RKO (cell line): ENCODE measurements at regions not wholly inside any gene's neighbourhood (a gene's known extent, or its start where the extent isn't known, plus 50 kb on each side); places are given as distances from the start of the nearest gene placed in this dataset.

Experiments
- DNase-seq: peaks from one replicate; pipeline ENCODE4 v3.0.0-alpha.2; 2016; ENCODE audit warnings: low spot score

DNA sequence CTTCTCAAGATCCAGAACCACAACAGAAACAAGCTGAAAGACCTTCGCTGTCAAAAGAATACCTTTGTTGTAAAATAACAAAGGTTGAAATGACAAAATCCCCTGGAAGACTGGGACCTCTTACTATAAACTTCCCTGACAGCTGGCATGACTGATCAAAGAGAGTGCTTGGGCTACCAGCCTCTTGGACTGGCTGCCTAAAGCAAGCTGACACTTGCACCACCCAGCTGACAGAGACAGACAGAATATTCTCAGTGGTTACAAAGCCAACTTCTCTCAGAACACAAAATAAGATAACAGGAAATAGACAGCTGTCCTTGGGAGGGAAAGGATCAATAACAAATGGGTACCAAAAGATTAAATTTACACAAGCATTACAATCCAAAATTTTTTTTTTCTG is 241.7 kb upstream of the SPOCK3 start:
- DNase-seq, result no peak

DNA sequence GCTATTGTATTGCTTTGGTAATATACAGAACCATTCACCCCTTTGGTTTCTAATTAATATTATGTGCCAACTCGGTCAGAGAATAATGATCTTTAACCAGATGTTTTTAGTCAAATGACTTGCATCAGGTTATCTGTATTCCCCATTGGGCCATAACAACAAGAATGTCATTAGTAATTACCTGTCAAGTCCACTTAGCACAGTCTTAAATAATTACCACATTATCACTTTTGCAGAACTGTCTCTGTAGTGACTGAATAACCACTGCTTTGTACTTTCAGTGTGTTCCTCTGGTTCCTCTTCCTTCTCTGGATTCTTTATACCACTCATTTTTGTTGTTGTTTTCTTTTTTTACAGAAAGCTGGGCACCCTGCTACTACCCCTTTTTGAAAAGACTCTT is 257.7 kb upstream of the SPOCK3 start:
- no peak for DNase-seq

DNA sequence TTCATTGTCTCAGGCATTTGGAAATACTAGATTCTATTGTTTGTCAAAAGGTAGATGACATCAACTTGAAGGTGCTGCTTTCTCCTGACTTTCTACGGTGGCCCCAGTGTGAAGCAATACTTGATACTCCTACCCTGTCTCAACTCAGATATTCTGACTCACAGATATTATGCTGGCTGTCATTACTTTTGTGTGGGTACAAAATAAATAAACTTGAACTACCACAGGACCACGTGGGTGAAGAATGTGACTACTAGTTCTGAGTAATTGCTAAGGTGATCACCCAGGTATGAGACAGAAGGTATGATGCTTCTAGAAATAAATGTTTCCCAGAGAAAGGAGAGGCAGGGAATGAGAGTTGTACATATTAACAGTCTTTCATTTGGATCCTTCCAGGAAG is 275.3 kb upstream of the SPOCK3 start:
- no peak for DNase-seq

DNA sequence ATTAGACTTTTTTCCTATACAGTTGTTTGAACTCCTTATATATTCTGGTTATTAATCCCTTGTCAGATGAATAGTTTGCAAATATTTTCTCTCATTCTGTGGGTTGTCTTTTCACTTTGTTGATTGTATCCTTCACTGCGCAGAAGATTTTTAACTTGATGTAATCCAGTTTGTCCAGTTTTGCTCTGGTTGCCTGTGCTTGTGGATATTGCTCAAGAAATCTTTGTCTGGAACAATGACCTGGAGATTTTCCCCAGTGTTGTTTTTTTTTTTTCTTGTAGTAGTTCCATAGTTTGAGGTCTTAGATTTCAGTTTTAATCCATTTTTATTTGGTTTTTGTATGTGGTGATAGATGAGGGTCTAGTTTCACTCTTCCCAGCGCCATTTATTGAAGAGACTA is 289.8 kb upstream of the SPOCK3 start:
- DNase-seq, result no peak

DNA sequence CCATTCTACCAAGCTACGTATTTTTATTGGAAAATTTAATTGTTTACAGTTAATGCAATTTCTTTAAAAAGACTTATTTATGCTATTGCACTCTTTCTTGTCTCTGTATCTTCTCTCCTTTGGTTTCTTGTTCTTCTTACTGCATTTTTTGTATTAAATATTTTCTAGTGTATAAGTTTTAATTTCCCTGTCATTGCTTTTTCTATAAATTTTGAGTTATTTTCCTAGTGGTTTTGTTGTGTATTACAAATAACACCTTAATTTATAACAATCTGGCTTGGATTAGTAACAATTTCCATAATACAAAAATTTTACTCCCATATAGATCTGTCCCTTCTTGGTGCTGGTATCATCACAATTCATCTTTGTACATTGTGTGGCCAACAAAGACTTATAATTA is 303.5 kb upstream of the SPOCK3 start:
- DNase-seq, result no peak

DNA sequence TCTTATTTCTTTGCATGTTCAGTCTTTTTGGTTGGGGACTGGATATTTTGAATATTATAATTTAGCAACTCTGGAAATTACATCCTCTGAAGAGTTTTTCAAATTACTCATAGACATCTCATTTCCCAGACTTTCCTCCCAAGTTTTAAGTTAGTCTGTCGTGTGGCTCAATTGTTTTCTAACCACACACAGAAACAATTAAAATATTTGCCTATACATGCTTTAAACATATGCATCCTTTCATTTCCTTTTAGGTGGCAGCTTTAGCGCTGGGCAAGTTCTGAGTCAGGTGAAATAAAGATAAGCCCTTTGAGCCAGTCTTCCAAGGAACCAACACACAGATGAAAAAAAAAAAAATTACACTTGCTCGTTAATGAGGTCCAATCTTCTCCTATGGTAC is 307.0 kb upstream of the SPOCK3 start:
- no peak for DNase-seq

DNA sequence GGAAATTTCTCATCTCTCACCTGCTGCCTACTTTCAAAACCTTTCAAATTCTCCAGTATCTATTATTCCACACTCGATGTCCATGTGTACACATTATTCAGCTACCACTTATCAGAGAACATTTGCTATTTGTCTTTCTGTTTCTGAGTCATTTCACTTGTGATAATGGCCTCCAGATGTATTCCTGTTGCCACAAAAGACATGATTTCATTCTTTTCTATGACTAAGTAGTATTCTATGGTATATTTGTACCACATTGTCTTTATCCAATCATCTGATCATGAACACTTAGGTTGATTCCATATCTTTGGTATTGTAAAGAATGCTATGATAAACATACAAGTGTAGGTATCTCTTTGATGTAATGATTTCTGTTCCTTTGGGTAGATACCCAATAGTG is 310.1 kb upstream of the SPOCK3 start:
- no peak for DNase-seq

DNA sequence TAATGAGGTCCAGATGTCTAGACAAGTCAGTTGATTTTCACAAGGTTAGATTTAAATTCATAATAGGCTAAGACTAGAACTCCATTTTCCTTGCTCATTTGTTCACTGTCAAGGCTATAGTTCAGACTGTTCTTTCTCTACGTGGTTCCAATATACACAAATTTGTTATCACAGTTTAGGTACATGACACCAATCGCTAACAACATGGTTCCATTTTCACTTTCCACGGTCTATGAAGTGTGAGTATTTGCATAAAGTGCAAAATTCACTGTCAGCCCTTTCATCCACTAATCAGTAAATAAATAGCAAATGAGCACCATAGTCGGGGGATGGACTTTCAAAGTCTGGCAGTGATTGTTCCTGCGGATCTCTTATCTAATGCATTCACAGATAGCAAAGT is 315.7 kb upstream of the SPOCK3 start:
- no peak for DNase-seq

DNA sequence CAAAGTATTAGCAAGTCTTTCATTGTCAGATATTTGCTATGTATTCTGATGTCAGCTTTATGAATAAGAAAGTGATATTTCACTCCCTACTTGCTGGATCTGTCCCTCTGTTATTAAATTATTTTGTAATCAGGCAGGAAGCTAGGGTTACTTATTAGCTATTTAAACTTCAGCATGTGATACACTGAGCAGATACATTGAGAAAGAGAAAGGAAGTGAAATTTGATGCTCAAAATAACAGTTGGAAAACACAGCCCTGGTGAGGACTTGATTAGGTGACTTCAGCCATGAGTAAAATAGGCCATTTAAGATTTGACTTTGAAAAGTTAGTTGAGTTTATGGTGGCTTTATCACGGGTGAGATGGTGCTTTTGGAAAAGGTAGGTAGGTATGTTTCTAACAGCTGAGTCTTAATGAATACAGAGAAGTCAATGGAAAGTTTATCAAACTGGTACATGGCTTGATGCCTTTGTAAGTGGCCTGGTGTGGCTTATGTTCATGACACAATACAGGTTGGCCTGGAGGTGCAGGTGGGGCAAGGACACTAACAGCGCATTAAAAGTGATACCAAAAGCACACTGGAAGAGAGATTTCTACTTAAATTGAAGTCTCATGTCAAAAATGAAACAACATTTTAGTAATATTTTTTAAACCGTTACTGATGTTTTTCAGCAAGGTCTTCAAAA is 321.2 kb upstream of the SPOCK3 start:
- DNase-seq, result no peak

DNA sequence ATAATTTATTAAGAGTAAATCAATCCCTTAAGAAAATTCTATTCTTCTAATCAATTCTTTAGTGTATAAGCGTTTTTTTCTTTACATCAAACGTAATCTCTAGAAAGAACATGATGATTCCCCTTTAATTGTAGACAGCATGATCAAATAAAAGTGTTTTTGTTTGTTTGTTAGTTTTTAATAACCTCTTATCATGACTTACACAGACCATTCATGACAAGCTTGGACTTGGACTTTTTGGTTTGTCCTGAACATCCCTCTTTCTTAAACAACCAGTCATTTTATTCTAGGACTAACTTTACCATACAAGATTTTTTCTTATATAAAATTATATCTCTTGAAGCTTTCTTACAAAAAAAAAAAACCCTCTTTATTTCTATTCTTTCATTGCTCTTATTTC is 344.6 kb upstream of the SPOCK3 start:
- peak; percentile 8 for DNase-seq

DNA sequence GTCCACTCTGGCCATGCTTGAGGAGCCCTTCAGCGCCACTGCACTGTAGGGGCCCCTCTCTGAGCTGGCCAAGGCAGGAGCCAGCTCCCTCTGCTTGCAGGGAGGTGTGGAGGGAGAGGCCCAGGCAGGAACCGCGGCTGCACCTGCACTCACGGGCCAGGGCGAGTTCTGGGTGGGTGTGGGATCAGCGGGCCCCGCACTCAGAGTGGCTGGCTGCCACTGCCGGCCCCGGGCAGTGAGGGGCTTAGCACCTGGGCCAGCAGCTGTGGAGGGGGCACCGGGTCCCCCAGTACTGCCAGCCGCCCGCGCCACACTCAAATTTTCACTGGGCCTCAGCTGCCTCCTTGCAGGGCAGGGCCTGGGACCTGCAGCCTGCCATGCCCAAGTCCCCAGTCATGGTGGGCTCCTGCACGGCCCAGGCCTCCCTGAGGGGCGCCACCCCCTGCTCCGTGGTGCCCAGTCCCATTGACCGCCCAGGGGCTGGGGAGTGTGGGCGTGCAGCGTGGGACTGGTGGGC is 347.2 kb upstream of the SPOCK3 start:
- no peak for DNase-seq

DNA sequence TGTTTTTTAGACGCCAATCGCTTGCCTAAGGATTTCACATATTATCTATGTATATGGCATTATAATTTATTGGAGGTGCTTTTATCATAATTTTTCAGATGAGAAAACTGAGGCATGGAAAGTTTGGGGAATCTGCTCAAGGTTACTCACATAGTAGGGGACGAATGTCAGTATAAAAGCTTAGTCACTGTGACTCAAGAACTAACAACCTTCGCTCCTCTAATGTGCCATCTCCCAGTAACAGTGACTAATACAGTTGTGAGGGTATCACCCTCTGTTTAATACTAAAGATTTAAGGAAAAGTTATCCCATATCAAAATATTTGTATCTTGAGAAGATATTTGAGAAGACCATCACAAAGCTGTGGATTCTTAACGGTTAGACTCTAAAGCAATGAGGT is 353.1 kb upstream of the SPOCK3 start:
- DNase-seq, result peak; percentile 5

DNA sequence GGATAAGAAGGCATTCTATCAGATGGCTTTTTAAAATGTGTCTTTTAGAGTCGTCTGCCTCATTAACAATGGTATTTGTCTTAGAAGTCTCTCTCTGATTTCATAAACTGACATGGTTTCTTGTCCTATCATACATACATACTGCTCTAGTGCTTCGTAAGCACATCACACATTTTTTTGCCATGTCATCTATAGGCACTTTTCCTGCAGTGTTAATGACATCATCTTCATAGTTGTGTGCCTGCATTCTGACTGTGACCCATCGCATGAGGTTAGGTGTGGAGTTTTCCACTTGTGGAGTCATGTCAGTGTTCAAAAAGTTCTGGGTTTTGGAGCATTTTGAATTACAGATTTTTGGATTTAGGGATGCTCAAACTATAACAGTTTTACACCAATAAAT is 361.6 kb upstream of the SPOCK3 start:
- DNase-seq, result peak; percentile 3

DNA sequence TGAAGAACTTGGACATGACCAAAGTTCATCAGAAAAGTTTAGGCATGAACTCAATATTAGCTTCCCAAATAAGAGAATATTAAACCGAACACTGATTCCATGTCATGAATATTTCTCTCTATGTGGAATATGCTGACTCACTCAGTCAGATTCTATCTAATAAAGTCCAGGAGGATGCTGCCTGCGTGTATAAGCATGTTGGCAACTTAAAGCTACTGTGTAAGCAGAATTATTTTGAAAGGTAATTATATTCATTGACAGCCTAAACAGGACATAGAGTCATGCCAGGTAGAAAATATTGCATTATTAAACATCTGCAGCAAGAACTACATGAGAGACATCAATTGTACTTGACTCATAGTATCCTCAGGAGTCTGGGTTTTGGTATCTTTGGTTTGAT is 367.9 kb upstream of the SPOCK3 start:
- no peak for DNase-seq

DNA sequence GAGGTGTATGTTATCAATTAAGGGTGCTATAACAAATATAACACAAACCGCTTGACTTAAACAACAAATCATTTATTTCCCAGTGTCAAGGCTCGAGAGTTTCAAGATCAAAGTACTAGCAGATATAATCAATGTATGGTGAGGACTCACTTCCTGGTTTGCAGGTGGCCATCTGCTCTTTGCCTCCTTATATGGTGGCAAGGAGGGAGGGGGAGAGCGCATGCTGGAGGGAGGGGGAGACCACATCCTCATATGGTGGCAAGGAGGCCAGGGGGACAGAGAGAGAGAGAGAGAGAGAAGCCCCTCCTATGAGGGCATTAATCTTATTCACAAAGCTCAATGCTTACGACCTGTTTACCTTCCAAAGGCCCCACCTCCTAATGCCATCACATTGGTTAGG is 372.3 kb upstream of the SPOCK3 start:
- DNase-seq, result no peak

DNA sequence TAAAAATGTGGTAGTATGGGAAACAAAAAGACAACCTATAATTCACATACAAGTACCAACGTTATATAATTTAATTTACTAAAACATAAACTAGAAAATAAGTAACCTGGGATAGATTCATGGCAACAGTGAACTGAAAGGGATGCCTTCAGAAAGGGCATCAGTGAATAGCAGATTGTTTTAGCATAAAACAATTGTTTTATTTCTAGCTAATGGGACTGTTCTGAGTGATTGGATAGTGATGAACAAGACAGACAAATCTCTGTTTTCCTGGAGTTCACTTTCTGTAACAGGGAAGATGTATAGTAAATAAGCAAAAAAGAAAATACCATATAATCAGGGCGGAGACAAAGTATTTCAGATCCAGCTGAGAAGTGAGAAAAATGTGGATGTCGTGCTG is 379.1 kb upstream of the SPOCK3 start:
- DNase-seq, result no peak

DNA sequence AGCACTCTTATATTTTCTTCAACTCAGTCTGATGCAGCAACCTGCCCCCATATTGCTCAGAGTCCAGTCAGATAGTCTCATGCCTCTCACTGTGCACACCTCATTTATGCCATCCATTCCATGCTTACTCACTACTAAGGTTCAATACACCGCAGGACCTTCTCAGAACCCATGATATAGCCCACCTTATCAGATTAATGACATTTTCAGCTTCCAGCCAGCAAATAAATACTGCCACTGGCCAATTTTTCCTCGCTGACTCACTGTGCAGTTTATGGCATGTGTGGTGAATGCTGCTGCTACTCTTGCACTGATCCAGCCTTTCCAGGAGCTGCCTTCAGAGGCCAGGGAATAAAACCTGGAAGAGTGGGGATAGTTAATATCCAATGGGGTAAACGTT is 380.6 kb upstream of the SPOCK3 start:
- no peak for DNase-seq

DNA sequence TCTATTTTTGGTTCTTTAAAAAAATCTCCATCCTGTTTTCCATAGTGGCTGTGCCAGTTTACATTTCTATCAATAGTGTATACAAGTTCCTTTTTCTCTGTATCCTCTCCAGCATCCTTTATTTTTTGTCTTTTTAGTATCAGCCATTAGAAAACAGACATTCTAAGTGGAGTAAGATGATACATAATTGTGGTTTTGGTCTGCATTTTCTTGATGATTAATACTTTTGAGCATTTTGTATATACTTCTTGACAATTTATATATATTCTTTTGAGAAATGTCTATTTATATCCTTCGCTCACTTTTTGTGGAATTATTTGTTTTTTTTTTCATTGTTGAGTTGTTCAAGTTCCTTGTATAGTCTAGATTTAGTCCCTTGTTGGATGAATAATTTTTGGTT is 382.2 kb upstream of the SPOCK3 start:
- DNase-seq, result no peak

DNA sequence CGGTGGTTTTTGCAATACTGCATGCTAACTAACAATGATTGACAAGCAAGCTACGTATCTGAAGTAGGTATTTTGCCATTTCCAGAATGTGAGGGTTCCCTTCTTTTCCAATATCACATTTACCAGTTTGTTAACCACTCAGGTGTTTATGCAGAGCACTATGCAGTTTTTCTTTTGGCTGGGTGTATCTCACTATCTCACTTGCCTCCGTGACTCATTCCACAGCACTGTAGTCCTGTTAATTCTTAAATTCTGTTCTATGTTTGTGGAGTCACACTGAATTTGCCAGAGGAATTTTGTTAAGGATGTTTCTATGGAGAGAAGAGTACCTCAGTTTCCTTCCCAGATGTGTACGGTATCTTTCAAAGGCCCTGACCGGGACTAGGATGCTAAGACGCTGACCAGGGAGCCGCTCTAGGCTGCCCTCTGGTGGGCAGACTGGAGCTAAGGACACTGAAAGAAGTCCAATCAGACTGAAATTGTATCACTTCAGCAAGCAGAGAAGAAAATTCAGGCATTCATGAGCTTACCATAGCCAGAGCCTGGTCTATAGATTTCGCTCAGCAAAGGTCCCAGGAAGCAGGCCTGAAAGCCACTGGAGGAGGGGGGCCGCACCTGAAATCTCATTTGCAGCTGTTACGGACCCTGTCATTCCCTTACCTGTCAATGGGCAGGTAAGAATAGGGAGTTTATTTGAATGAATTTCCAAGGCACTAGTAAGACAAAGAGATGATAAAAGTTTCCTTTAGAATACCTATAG is 388.4 kb upstream of the SPOCK3 start:
- peak; percentile 66 for DNase-seq

DNA sequence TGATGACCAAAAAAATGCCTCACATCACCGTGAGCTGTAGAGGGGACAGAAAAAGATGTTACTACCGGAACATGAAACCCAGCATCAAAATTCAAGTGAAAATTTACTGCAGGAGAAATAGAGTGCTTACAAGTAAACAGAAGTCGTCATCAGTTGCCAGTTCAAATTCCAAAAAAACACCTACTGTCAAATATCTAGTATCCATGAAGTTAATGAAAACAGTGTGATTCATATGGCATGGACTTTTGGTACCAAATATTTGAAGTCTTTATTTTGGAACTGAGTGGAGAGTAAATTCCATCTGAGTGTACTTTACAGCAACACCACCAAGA is 388.9 kb upstream of the SPOCK3 start:
- no peak for DNase-seq

DNA sequence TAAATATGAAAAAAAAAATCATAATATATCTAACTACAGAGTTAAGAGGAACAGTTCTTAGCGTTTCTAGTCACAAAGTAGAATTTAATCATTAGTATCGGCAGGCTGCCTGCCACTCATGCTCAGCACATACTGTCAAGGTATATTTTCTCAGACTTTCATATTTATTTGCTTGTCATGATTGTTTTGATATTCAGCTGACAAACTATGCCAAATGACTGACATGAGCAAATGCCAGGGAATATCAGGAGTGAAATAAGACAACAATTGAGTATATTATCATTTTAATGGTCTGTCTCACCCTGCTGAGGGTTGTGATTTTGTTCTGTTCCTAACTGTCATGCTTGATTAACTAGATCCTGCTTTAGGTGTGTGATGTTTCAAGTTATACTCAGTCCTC is 395.0 kb upstream of the SPOCK3 start:
- DNase-seq, result no peak

DNA sequence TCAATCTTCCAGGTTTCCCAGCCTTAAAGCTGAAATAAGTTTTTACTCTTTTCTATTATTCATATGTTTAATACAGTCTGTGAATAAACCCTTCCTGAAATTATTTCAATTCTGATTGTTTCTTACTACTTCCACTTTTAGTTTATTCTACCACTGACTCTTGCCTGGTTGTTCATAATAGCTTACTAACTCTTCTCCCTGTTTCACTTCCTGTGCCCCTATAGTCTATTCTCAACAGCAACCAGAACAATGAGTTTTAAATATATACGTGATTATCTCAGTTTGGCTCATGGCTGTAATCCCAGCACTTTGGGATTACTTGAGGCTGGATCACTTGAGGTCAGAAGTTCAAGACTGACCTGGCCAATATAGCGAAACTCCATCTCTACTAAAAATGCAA is 408.0 kb upstream of the SPOCK3 start:
- no peak for DNase-seq

DNA sequence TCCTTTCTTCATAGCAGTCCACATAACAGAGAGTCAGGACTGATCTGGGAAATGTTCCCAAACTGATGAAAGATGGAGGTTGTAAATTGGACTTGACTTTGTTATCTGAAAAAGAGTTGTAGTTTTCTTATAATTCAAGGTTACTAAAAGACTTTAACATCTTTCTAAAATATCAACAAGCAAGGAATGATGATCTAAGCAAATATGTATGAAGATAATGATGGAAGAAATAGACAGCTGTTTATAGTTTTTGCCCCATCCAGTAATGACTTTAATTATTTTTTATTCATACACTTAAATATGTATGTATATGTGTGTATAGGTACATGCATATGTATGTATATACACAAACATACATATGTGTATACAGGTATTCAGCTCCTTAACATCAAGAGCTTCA is 411.1 kb upstream of the SPOCK3 start:
- DNase-seq, result no peak

DNA sequence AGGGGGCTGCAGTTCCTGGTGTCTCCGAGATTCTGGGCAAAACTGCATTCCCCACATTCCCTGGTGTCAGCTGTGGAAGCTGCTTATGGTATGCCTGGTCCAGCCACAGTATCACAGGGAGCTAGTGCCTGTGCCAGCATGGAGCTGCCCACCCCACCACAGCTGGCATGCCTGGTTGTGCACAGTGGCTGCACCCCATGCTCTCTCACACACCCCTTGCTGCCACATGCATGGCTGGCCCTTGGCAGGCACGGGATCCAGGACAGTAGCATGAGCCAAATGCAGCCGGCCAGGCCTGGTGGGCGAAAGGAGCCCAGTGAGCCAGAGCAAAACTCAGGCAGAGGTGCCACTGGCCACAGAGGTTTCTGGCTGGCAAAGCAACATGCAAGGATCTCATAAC is 418.0 kb upstream of the SPOCK3 start:
- no peak for DNase-seq
